ENCODE measurements at regions not wholly inside any gene's neighbourhood (a gene's known extent, or its start where the extent isn't known, plus 50 kb on each side); places are given as distances from the start of the nearest gene placed in this dataset.

GRCh38 chr5:144033486-144033885 is 137.0 kb downstream of the YIPF5 start:
- no peaks in the 10 kb centered on the region for H3K27me3 ChIP-seq
- no peaks in the 10 kb centered on the region for H3K36me3 ChIP-seq
- intact Hi-C loops (cut with DNase I), result loop anchor here in 1 of 10 donors (5.0 kb wide), 1 partner anchor 109 kb away; no protein-coding TSS in a partner anchor
- peaks cover 0 to 13% (median under 1%) of the 10 kb centered on the region in 9 donors for H3K4me1 ChIP-seq
- DNase-seq, result no peak
- no peaks in the 10 kb centered on the region for H3K9me3 ChIP-seq
- no peak overlapping the region for H3K4me3 ChIP-seq
- ATAC-seq, result no peak
- H3K27ac ChIP-seq, result no peak overlapping the region
- 77 to 83% methylated on average over 3 of the region's 3 CpGs for WGBS, 2 donors
- TF ChIP-seq, protein P1, sequence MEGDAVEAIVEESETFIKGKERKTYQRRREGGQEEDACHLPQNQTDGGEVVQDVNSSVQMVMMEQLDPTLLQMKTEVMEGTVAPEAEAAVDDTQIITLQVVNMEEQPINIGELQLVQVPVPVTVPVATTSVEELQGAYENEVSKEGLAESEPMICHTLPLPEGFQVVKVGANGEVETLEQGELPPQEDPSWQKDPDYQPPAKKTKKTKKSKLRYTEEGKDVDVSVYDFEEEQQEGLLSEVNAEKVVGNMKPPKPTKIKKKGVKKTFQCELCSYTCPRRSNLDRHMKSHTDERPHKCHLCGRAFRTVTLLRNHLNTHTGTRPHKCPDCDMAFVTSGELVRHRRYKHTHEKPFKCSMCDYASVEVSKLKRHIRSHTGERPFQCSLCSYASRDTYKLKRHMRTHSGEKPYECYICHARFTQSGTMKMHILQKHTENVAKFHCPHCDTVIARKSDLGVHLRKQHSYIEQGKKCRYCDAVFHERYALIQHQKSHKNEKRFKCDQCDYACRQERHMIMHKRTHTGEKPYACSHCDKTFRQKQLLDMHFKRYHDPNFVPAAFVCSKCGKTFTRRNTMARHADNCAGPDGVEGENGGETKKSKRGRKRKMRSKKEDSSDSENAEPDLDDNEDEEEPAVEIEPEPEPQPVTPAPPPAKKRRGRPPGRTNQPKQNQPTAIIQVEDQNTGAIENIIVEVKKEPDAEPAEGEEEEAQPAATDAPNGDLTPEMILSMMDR (IDR thresholded peaks at IDR 0.05), result no peak

DNA sequence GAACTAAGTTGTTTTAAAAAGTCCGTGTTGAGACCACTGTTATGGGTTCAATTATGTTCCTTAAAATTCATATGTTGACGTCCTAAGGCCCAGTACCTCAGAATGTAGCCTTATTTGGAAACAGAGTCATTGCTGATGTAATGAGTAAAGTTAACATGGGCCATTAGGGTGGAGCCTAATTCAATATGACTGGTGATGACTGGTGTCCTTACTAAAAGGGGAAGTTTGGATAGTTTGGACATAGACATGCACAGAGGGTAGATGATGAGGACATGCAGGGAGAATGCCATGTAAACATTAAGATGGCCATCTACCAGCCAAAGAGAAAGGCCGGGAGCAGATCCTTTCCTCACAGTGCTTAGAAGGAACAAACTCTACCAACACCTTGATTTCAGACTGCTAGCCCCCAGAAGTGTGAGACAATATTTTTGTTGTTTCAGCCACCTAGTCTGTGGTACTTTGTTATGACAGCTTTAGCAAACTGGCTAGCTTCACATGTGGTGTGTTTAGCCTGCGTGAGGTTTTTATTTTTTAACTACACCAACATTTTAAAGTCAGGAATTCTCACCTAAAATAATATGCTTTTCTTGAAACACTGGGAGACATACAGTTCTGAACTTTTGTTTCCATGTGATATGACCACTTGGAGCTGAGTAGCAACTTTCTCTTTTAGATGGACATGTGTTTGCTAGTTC is 135.3 kb downstream of the YIPF5 start:
- TF ChIP-seq, protein P1 (IDR thresholded peaks at IDR 0.05), result no peak
- no peaks in the 10 kb centered on the region for H3K27me3 ChIP-seq
- H3K36me3 ChIP-seq, result no peaks in the 10 kb centered on the region
- H3K27ac ChIP-seq, result no peak overlapping the region
- ATAC-seq (no peak), DNase-seq (no peak)
- intact Hi-C loops (cut with DNase I), result no loop called here
- H3K4me3 ChIP-seq, result no peak overlapping the region
- WGBS, 2 donors, result 81 to 89% methylated on average over 4 of the region's 4 CpGs
- no peaks in the 10 kb centered on the region for H3K9me3 ChIP-seq
- peaks cover 0 to 8% (median 0%) of the 10 kb centered on the region in 9 donors for H3K4me1 ChIP-seq

- no peak overlapping the region for H3K4me3 ChIP-seq
- intact Hi-C loops (cut with DNase I), result no loop called here
- TF ChIP-seq, protein P1 (IDR thresholded peaks at IDR 0.05), result no peak
- DNase-seq, result no peak
- WGBS, 2 donors, result 80 to 91% methylated on average over 3 of the region's 3 CpGs
- no peaks in the 10 kb centered on the region for H3K27me3 ChIP-seq
- no peak for ATAC-seq
- H3K9me3 ChIP-seq, result no peaks in the 10 kb centered on the region
- H3K36me3 ChIP-seq, result no peaks in the 10 kb centered on the region
- no peak overlapping the region for H3K27ac ChIP-seq
- H3K4me1 ChIP-seq, result peaks cover 0 to 8% (median 0%) of the 10 kb centered on the region in 9 donors
Measured at GRCh38 chr5:144036476-144036875, 134.0 kb downstream of the YIPF5 start.

DNA sequence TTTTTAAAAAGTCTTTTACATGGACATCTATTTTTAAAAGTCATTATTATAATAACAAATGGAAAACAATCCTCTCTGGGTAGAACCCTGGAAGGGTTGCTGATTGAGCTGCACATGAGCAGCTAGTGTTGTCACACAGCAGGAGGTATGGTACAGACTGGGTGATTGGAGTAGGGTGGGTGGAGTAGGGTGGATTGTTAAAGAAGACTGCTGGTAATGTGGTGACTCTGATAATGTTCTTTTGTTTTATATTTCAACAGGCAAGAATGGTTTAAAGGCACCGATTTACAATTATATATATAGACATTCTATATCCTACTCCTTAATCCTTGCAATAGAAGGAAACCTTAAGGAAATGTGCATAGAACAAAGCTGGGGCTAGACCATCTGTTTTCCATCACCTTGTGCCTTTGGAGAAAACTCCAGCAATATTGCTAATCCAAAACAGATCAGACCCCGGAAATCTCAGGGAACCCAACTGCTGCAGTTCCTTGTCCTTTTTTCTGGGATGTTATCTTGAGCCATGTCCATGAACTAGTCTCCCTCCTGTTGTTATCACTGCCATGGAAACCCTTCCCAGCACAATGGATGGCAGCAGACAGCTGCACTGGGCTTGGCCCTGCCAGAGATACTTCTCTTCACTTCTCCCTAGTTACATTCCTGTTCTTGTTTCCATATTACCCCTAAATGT is 129.7 kb downstream of the YIPF5 start:
- H3K27ac ChIP-seq, result no peak overlapping the region
- no peaks in the 10 kb centered on the region for H3K36me3 ChIP-seq
- WGBS, 2 donors, result 75 to 79% methylated on average over 2 of the region's 2 CpGs
- no peaks in the 10 kb centered on the region for H3K4me1 ChIP-seq
- no peaks in the 10 kb centered on the region for H3K27me3 ChIP-seq
- ATAC-seq (no peak), DNase-seq (no peak)
- H3K9me3 ChIP-seq, result no peaks in the 10 kb centered on the region
- H3K4me3 ChIP-seq, result no peak overlapping the region
- TF ChIP-seq, protein P1 (IDR thresholded peaks at IDR 0.05), result no peak
- intact Hi-C loops (cut with DNase I), result no loop called here

Data from heart right ventricle (tissue), 16 donors.